PC-3 (cell line): ENCODE measurements at regions not wholly inside any gene's neighbourhood (a gene's known extent, or its start where the extent isn't known, plus 50 kb on each side); places are given as distances from the start of the nearest gene placed in this dataset.

Experiments
- ATAC-seq: fragments of 200-7000 bp; cut with Tn5 transposase; 2 replicates; pipeline ENCODE4 v1.9.1; 2020; ENCODE audit warnings: mild to moderate bottlenecking, moderate library complexity
- BruUV-seq: library from RNA; stranded (reverse); fragments of 400-500 nt; replicated peaks from 2 replicates; lab custom pipeline; 2021; lab: Mats Ljungman, UMichigan
- CTCF ChIA-PET: fragments of 300-600 bp; sonication (Branson Sonifier 250); formaldehyde crosslinking; loops from one replicate; lab custom pipeline; 2022; ENCODE audit warnings: antibody characterized with exemption; lab: Charles Lee
- POLR2A ChIA-PET: fragments of 300-600 bp; sonication (Branson Sonifier 250); formaldehyde crosslinking; loops from one replicate; lab custom pipeline; 2022; ENCODE audit warnings: antibody characterized with exemption; ENCODE audit not compliant: unreplicated experiment; lab: Charles Lee
- DNase-seq: peaks from one replicate; pipeline ENCODE4 v3.0.0-alpha.2; 2015
- H2AFZ ChIP-seq: fragments of 300-600 bp; sonication (generic); 2 replicates; pipeline ENCODE4 v1.6.0; 2016; ENCODE audit warnings: antibody characterized with exemption, low read length
- H3F3A ChIP-seq: fragments of 300-600 bp; sonication (generic); one replicate; pipeline ENCODE4 v1.6.0; 2017; ENCODE audit warnings: antibody characterized with exemption, low read length, control low read depth, mild to moderate bottlenecking; ENCODE audit not compliant: unreplicated experiment
- H3K27ac ChIP-seq: fragments of 300-600 bp; sonication (generic); 2 replicates; pipeline ENCODE4 v1.5.1; 2016; ENCODE audit warnings: mild to moderate bottlenecking, low read length
- H3K27me3 ChIP-seq: fragments of 300-600 bp; sonication (generic); 2 replicates; pipeline ENCODE4 v1.6.1; 2016; ENCODE audit warnings: low read length, mixed read lengths
- H3K36me3 ChIP-seq: fragments of 300-600 bp; sonication (generic); 2 replicates; pipeline ENCODE4 v1.6.1; 2016; ENCODE audit warnings: low read depth, mixed run types, low read length, mixed read lengths
- H3K4me1 ChIP-seq: fragments of 300-600 bp; sonication (generic); 2 replicates; pipeline ENCODE4 v1.5.1; 2016; ENCODE audit warnings: low read length; ENCODE audit not compliant: insufficient read depth
- H3K4me2 ChIP-seq: fragments of 300-600 bp; sonication (generic); 2 replicates; pipeline ENCODE4 v1.6.0; 2016; ENCODE audit warnings: low read length
- H3K4me3 ChIP-seq: fragments of 300-600 bp; sonication (generic); 2 replicates; pipeline ENCODE4 v1.5.1; 2016; ENCODE audit warnings: mild to moderate bottlenecking, low read length, mixed read lengths
- H3K79me2 ChIP-seq: fragments of 300-600 bp; sonication (generic); 2 replicates; pipeline ENCODE4 v1.6.1; 2017; ENCODE audit warnings: low read length, mixed read lengths
- H3K9ac ChIP-seq: fragments of 300-600 bp; sonication (generic); 2 replicates; pipeline ENCODE4 v1.6.0; 2016; ENCODE audit warnings: mild to moderate bottlenecking, low read length
- H3K9me2 ChIP-seq: fragments of 300-600 bp; sonication (generic); replicated peaks from 2 replicates; pipeline ENCODE4 v1.6.1; 2016; ENCODE audit warnings: mixed run types, low read length, mixed read lengths
- H3K9me3 ChIP-seq: fragments of 300-600 bp; sonication (generic); 2 replicates; pipeline ENCODE4 v1.6.1; 2016; ENCODE audit warnings: low read length, mixed read lengths
- H4K20me1 ChIP-seq: fragments of 300-600 bp; sonication (generic); 2 replicates; pipeline ENCODE4 v1.6.1; 2016; ENCODE audit warnings: low read length, mixed read lengths
- EZH2 ChIP-seq: fragments of 300-600 bp; sonication (generic); IDR thresholded peaks from one replicate; pipeline ENCODE4 v1.6.1; 2017; ENCODE audit warnings: antibody characterized with exemption, mild to moderate bottlenecking, low read length; ENCODE audit not compliant: unreplicated experiment
- EZH2phosphoT487 ChIP-seq: fragments of 300-600 bp; sonication (generic); IDR thresholded peaks from 2 replicates; pipeline ENCODE4 v1.6.1; 2018; ENCODE audit warnings: mild to moderate bottlenecking, antibody characterized with exemption, low read length, borderline replicate concordance
- intact Hi-C: fragments of 100-400 bp; cut with micrococcal nuclease; formaldehyde crosslinking; loops from 2 replicates; pipeline ENCODE4 v1.9.0; 2023
- TF ChIP-seq, protein P1 (sequence below): fragments of 300-600 bp; sonication (generic); conservative IDR thresholded peaks from 2 replicates; pipeline ENCODE4 v1.5.1; 2017; ENCODE audit warnings: antibody characterized with exemption, low read depth, mild to moderate bottlenecking, low read length

DNA sequence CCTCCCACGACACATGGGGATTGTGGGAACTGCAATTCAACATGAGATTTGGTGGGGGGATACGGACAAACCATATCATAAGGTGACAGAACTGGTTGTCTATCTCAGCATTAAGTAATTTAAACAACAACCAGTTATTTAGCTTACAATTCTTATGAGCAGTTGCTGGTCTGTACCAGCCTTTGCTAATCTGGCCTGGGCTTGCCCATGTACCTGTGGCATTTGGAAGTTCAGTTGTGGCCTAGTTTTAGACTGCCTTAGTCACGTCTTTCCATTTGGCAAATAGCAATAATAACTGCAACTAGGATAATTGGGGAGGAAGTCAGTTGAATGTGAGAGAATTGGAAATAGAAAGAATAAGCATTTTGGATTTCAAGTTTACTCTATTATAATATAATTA, 441.8 kb upstream of the CXADR start:
- DNase-seq (no peak), ATAC-seq (no peak)
- CTCF ChIA-PET: no interaction called here
- no peak overlapping the region for H3K9ac ChIP-seq
- H3K4me3 ChIP-seq: no peak overlapping the region
- POLR2A ChIA-PET: interaction anchor here (0.6 kb wide), 1 partner anchor 9 kb away, joined by 7 read pairs; no protein-coding TSS in a partner anchor
- no peaks in the 10 kb centered on the region for H3K4me1 ChIP-seq
- BruUV-seq: no TSS peak
- intact Hi-C loops: no loop called here
- H4K20me1 ChIP-seq: no peaks in the 10 kb centered on the region
- H3K4me2 ChIP-seq: no peak overlapping the region
- TF ChIP-seq EZH2phosphoT487 (no peak), EZH2 (no peak)
- TF ChIP-seq, protein P1, sequence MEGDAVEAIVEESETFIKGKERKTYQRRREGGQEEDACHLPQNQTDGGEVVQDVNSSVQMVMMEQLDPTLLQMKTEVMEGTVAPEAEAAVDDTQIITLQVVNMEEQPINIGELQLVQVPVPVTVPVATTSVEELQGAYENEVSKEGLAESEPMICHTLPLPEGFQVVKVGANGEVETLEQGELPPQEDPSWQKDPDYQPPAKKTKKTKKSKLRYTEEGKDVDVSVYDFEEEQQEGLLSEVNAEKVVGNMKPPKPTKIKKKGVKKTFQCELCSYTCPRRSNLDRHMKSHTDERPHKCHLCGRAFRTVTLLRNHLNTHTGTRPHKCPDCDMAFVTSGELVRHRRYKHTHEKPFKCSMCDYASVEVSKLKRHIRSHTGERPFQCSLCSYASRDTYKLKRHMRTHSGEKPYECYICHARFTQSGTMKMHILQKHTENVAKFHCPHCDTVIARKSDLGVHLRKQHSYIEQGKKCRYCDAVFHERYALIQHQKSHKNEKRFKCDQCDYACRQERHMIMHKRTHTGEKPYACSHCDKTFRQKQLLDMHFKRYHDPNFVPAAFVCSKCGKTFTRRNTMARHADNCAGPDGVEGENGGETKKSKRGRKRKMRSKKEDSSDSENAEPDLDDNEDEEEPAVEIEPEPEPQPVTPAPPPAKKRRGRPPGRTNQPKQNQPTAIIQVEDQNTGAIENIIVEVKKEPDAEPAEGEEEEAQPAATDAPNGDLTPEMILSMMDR: no peak
- no peak overlapping the region for H3K27ac ChIP-seq
- no peak overlapping the region for H2AFZ ChIP-seq
- H3K9me3 ChIP-seq: peaks cover 31% of the 10 kb centered on the region; the same call in 1 of the 2 replicates
- H3K9me2 ChIP-seq: no peaks in the 10 kb centered on the region
- H3K27me3 ChIP-seq: no peaks in the 10 kb centered on the region
- no peaks in the 10 kb centered on the region for H3K79me2 ChIP-seq
- no peaks in the 10 kb centered on the region for H3K36me3 ChIP-seq
- H3F3A ChIP-seq: no peaks in the 10 kb centered on the region

DNA sequence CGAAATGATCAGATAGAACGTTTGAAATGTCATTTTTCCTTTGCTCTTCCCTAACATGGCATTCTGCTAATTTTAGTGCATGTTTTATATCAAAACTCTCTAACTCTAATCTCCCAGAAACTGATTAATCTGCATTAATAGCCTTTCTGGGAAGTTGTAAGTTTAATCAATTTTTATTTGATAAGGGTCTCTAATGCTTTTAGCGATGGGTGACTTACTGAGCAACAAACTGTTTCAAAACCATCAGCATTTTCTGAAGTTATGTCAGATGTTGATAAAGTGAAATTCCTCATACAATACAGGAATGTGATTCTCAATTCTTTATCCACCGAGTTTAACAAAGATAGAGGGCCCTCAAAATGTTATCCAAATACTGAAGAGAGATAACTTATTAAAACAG, 431.6 kb upstream of the CXADR start:
- Histone ChIP-seq H3K27ac (no peak overlapping the region), H3K36me3 (no peaks in the 10 kb centered on the region), H3K9me2 (no peaks in the 10 kb centered on the region), H3F3A (no peaks in the 10 kb centered on the region), H3K9ac (no peak overlapping the region), H3K4me2 (no peak overlapping the region), H3K9me3 (peaks cover 12% of the 10 kb centered on the region), H3K4me1 (no peaks in the 10 kb centered on the region), H3K4me3 (no peak overlapping the region), H3K27me3 (no peaks in the 10 kb centered on the region), H2AFZ (no peak overlapping the region), H4K20me1 (no peaks in the 10 kb centered on the region), H3K79me2 (no peaks in the 10 kb centered on the region)
- ATAC-seq: no peak
- ChIA-PET CTCF (no interaction called here), POLR2A (no interaction called here)
- intact Hi-C loops: no loop called here
- TF ChIP-seq, protein P1: no peak
- no peak for TF ChIP-seq EZH2phosphoT487
- no peak for TF ChIP-seq EZH2
- BruUV-seq: no TSS peak
- DNase-seq: no peak

DNA sequence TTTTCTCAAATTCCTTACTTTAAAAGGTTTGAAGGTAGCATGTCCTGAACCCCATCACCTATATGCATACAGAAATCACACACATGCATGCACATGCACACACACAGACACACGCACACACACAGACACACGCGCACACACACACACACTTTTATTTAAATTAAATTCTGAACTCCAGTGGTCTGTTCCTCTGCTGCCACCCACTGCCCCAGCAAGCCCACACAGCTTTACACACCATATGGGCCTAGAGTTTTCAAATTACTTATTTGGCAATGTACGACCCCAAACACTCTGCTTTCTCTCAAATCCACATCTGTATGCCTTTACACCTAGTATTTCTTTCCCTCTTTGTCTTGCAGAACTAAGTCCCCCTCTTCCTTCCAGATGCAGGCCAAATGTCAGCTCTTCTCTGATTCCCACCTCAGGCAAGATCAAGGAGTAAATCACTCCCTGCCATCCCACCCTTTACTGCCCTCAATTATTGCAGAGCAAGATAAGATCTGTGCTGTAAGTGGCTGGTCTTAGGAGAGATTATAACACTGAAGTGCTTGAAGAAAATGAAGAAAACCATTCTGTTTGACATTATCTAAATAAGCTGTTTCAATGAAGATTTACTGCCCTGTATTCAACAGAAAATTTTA, 429.9 kb upstream of the CXADR start:
- Histone ChIP-seq H3K27me3 (no peaks in the 10 kb centered on the region), H3K36me3 (no peaks in the 10 kb centered on the region), H4K20me1 (no peaks in the 10 kb centered on the region), H3K27ac (no peak overlapping the region), H3K79me2 (no peaks in the 10 kb centered on the region), H3K4me1 (no peaks in the 10 kb centered on the region), H3K9me2 (no peaks in the 10 kb centered on the region), H3K9ac (no peak overlapping the region), H3K4me3 (no peak overlapping the region), H3K4me2 (no peak overlapping the region), H2AFZ (no peak overlapping the region), H3K9me3 (peaks cover 3% of the 10 kb centered on the region; the same call in 1 of the 2 replicates), H3F3A (no peaks in the 10 kb centered on the region)
- TF ChIP-seq EZH2: no peak
- TF ChIP-seq, protein P1: no peak
- TF ChIP-seq EZH2phosphoT487: no peak
- no TSS peak for BruUV-seq
- DNase-seq (no peak), ATAC-seq (no peak)
- intact Hi-C loops: no loop called here
- POLR2A ChIA-PET: no interaction called here
- CTCF ChIA-PET: no interaction called here
